HCT116 (cell line): ENCODE measurements at regions not wholly inside any gene's neighbourhood (a gene's known extent, or its start where the extent isn't known, plus 50 kb on each side); places are given as distances from the start of the nearest gene placed in this dataset.

Experiments used
- ATAC-seq: fragments of 200-7000 bp; cut with Tn5 transposase; 2 replicates; pipeline ENCODE4 v1.9.1; 2020; ENCODE audit warnings: mild to moderate bottlenecking, moderate library complexity
- BruUV-seq: library from RNA; stranded (reverse); fragments of 400-500 nt; replicated peaks from 2 replicates; lab custom pipeline; 2021; lab: Mats Ljungman, UMichigan
- CTCF ChIA-PET: fragments of 300-600 bp; sonication (Branson Sonifier 250); formaldehyde crosslinking; loops from one replicate; lab custom pipeline; 2021; ENCODE audit warnings: antibody characterized with exemption; lab: Charles Lee
- POLR2A ChIA-PET: fragments of 300-600, 350-600 bp; sonication (Branson Sonifier 250); formaldehyde crosslinking; loops from one replicate; lab custom pipeline; 2021; ENCODE audit warnings: antibody characterized with exemption; lab: Charles Lee
- RAD21 ChIA-PET, 2 experiments: fragments of 300-600 bp; sonication (Branson Sonifier 250); formaldehyde crosslinking; loops; one replicate each; lab custom pipeline; 2023; ENCODE audit warnings: low total read pairs in 2 of 2; ENCODE audit not compliant: uncharacterized antibody in 2 of 2, unreplicated experiment in 2 of 2, low non-redundant PET in 1 of 2; lab: Charles Lee
- DNase-seq: peaks from one replicate; pipeline ENCODE4 v3.0.0-alpha.2; 2010; ENCODE audit warnings: low read depth, low spot score
- H2AFZ ChIP-seq: fragments of 200-600 bp; shearing (Covaris generic), sonication (generic); 2 replicates; pipeline ENCODE4 v1.6.1; 2017; ENCODE audit warnings: low read depth, mixed run types, mixed read lengths, antibody characterized with exemption, low read length; ENCODE audit not compliant: poor library complexity, severe bottlenecking
- H3K27ac ChIP-seq: 2 replicates; pipeline ENCODE4 v1.5.1; 2012; ENCODE audit warnings: low read depth, low read length
- H3K27me3 ChIP-seq: fragments of 200-600 bp; sonication (generic); 2 replicates; pipeline ENCODE4 v1.6.1; 2016; ENCODE audit warnings: mixed run types, low read length, mixed read lengths; ENCODE audit not compliant: insufficient read depth
- H3K36me3 ChIP-seq, 2 experiments: fragments of 200-500 bp in 1 of 2; fragments of 200-600 bp in 1 of 2; sonication (Bioruptor generic) in 1 of 2; sonication (generic) in 1 of 2; 2 replicates each; pipeline versions ENCODE4 v1.5.1 to v1.6.1; 2014 to 2016; ENCODE audit warnings: low read length in 2 of 2, inconsistent platforms in 1 of 2, mixed read lengths in 1 of 2, mixed run types in 1 of 2; ENCODE audit not compliant: insufficient read depth in 2 of 2, control insufficient read depth in 1 of 2
- H3K4me1 ChIP-seq, 2 experiments: fragments of 200-600 bp in 1 of 2; sonication (generic) in 1 of 2; 2 replicates each; pipeline versions ENCODE4 v1.5.1 to v1.6.1; 2012 to 2017; ENCODE audit warnings: low read length in 2 of 2, inconsistent platforms in 1 of 2, mild to moderate bottlenecking in 1 of 2, mixed read lengths in 1 of 2, mixed run types in 1 of 2, moderate library complexity in 1 of 2; ENCODE audit not compliant: insufficient read depth in 2 of 2, control insufficient read depth in 1 of 2
- H3K4me2 ChIP-seq: fragments of 200-600 bp; sonication (generic); 2 replicates; pipeline ENCODE4 v1.6.1; 2017; ENCODE audit warnings: mixed run types, low read length, mixed read lengths
- H3K4me3 ChIP-seq, 2 experiments: fragments of 200-600 bp in 1 of 2; sonication (generic) in 1 of 2; replicated peaks in 1 of 2; 2 replicates each; pipeline ENCODE4 v1.5.1; 2011 to 2016; ENCODE audit warnings: low read length in 2 of 2, control low read depth in 1 of 2, low read depth in 1 of 2, mild to moderate bottlenecking in 1 of 2, mixed read lengths in 1 of 2, mixed run types in 1 of 2
- H3K79me2 ChIP-seq: fragments of 200-600 bp; sonication (generic); 2 replicates; pipeline ENCODE4 v1.6.1; 2017; ENCODE audit warnings: mild to moderate bottlenecking, mixed run types, low read length, moderate library complexity, mixed read lengths; ENCODE audit not compliant: insufficient read depth
- H3K9ac ChIP-seq: fragments of 200-600 bp; sonication (generic); 2 replicates; pipeline ENCODE4 v1.6.1; 2016; ENCODE audit warnings: low read length, mixed read lengths
- H3K9me2 ChIP-seq: fragments of 200-600 bp; sonication (generic), shearing (Covaris generic); 2 replicates; pipeline ENCODE4 v1.6.1; 2017; ENCODE audit warnings: mixed run types, mild to moderate bottlenecking, moderate library complexity; ENCODE audit not compliant: insufficient read depth
- H3K9me3 ChIP-seq, 2 experiments: fragments of 200-500 bp in 1 of 2; fragments of 200-600 bp in 1 of 2; sonication (Bioruptor generic) in 1 of 2; sonication (generic) in 1 of 2; 2 replicates each; pipeline ENCODE4 v1.6.1; 2014 to 2017; ENCODE audit warnings: low read length in 2 of 2, mixed read lengths in 2 of 2, inconsistent platforms in 1 of 2, low read depth in 1 of 2, mild to moderate bottlenecking in 1 of 2, mixed run types in 1 of 2, moderate library complexity in 1 of 2; ENCODE audit not compliant: control insufficient read depth in 1 of 2, insufficient read depth in 1 of 2
- H4K20me1 ChIP-seq: fragments of 200-600 bp; sonication (generic), shearing (Covaris generic); 2 replicates; pipeline ENCODE4 v1.6.1; 2017; ENCODE audit warnings: mixed run types, mild to moderate bottlenecking, moderate library complexity; ENCODE audit not compliant: insufficient read depth
- ATF3 ChIP-seq: IDR thresholded peaks from 2 replicates; pipeline ENCODE4 v1.6.1; 2012
- CBX3 ChIP-seq: IDR thresholded peaks from 2 replicates; pipeline ENCODE4 v1.6.1; 2012; ENCODE audit warnings: low read depth
- CTCF ChIP-seq, 3 experiments: fragments of 200-600 bp in 1 of 3; sonication (generic) in 1 of 3; IDR thresholded peaks in 2 of 3; conservative IDR thresholded peaks in 1 of 3; 2 replicates each; pipeline ENCODE4 v1.5.1; 2012 to 2017; ENCODE audit warnings: low read depth in 2 of 3, low read length in 2 of 3, antibody characterized with exemption in 1 of 3, borderline replicate concordance in 1 of 3, control low read depth in 1 of 3, mild to moderate bottlenecking in 1 of 3, mixed read lengths in 1 of 3, mixed run types in 1 of 3, moderate library complexity in 1 of 3; ENCODE audit not compliant: insufficient read depth in 1 of 3
- EGR1 ChIP-seq: IDR thresholded peaks from 2 replicates; pipeline ENCODE4 v1.6.1; 2012; ENCODE audit warnings: low read depth
- EZH2phosphoT487 ChIP-seq: fragments of 200-600 bp; IDR thresholded peaks from 2 replicates; pipeline ENCODE4 v1.6.1; 2018; ENCODE audit warnings: antibody characterized with exemption, borderline replicate concordance
- JUND ChIP-seq: IDR thresholded peaks from 2 replicates; pipeline ENCODE4 v1.6.1; 2012
- MAX ChIP-seq: IDR thresholded peaks from 2 replicates; pipeline ENCODE4 v1.6.1; 2012
- SRF ChIP-seq: IDR thresholded peaks from 2 replicates; pipeline ENCODE4 v1.6.1; 2012; ENCODE audit warnings: low read depth
- ZFX ChIP-seq: fragments of 450-650 bp; IDR thresholded peaks from 2 replicates; pipeline ENCODE4 v1.6.1; 2017
- intact Hi-C: fragments of 100-400 bp; cut with micrococcal nuclease; formaldehyde crosslinking; loops from 2 replicates; pipeline ENCODE4 v1.10.0; 2022

GRCh38 chr12:25764409-25764808 lies 194.1 kb upstream of the RASSF8 start (continued):
- no peak for TF ChIP-seq JUND
- no peak for TF ChIP-seq MAX
- no peak for TF ChIP-seq CTCF (IDR thresholded peaks at IDR 0.05 in 2 of 3, conservative IDR thresholded peaks at IDR 0.05 in 1 of 3; ENCODE audit: borderline replicate concordance in 1 of 3, insufficient read depth in 1 of 3, low read depth in 2 of 3, low read length in 2 of 3)
- no peak for TF ChIP-seq ATF3
- TF ChIP-seq EGR1 = no peak

- RAD21 ChIA-PET = no interaction called here
- DNase-seq = no peak
Measured at GRCh38 chr12:25764892-25765291, 193.6 kb upstream of the RASSF8 start.

GRCh38 chr12:25767606-25768005 lies 190.9 kb upstream of the RASSF8 start:
- no peaks in the 10 kb centered on the region for H3K9me3 ChIP-seq
- POLR2A ChIA-PET = no interaction called here
- H3K79me2 ChIP-seq = no peaks in the 10 kb centered on the region
- no peak overlapping the region for H3K4me3 ChIP-seq
- RAD21 ChIA-PET = no interaction called here
- ATAC-seq (no peak), DNase-seq (no peak)
- no TSS peak for BruUV-seq
- no peaks in the 10 kb centered on the region for H3K9me2 ChIP-seq
- TF ChIP-seq MAX (no peak), EZH2phosphoT487 (no peak), ZFX (no peak), CBX3 (no peak), SRF (no peak), CTCF (IDR thresholded peaks at IDR 0.05 in 2 of 3, conservative IDR thresholded peaks at IDR 0.05 in 1 of 3; ENCODE audit: borderline replicate concordance in 1 of 3, insufficient read depth in 1 of 3, low read depth in 2 of 3, low read length in 2 of 3) (no peak)
- CTCF ChIA-PET = no interaction called here
- no peak overlapping the region for H3K9ac ChIP-seq
- intact Hi-C loops = no loop called here
- H3K27ac ChIP-seq = no peak overlapping the region
- H4K20me1 ChIP-seq = no peaks in the 10 kb centered on the region
- H3K4me1 ChIP-seq = no peaks in the 10 kb centered on the region
- no peaks in the 10 kb centered on the region for H3K36me3 ChIP-seq
- H3K4me2 ChIP-seq = no peak overlapping the region
- H3K27me3 ChIP-seq = no peaks in the 10 kb centered on the region
- H2AFZ ChIP-seq = no peak overlapping the region

More at GRCh38 chr12:25764892-25765291, 193.6 kb upstream of the RASSF8 start:
- intact Hi-C loops = no loop called here
- Histone ChIP-seq H3K9me3 (no peaks in the 10 kb centered on the region), H3K9ac (no peak overlapping the region), H3K4me2 (no peak overlapping the region), H3K4me3 (no peak overlapping the region), H3K27me3 (no peaks in the 10 kb centered on the region), H3K9me2 (no peaks in the 10 kb centered on the region), H3K4me1 (no peaks in the 10 kb centered on the region), H2AFZ (no peak overlapping the region), H3K36me3 (no peaks in the 10 kb centered on the region), H3K79me2 (no peaks in the 10 kb centered on the region), H4K20me1 (no peaks in the 10 kb centered on the region), H3K27ac (no peak overlapping the region)
- no peak for ATAC-seq
- ChIA-PET CTCF (no interaction called here), POLR2A (no interaction called here)
- BruUV-seq = no TSS peak
- TF ChIP-seq EGR1 = no peak
